Colon (tissue), 2 donors: ENCODE measurements at regions not wholly inside any gene's neighbourhood (a gene's known extent, or its start where the extent isn't known, plus 50 kb on each side); places are given as distances from the start of the nearest gene placed in this dataset.

Experiments
- FAIRE-seq: peaks from 2 replicates; lab custom pipeline; 2012; peaks lifted over from hg19 to GRCh38; lab: Jason Lieb, UNC
- donor health status: control.
- donor health status: control.

- no peak for FAIRE-seq
Observed at GRCh38 chr18:24988253-24988840, 363.6 kb downstream of the ZNF521 start.

GRCh38 chr18:24989760-24990593, 362.0 kb downstream of the ZNF521 start:
- FAIRE-seq = no peak

GRCh38 chr18:24990671-24991134, 361.3 kb downstream of the ZNF521 start:
- FAIRE-seq = no peak

- FAIRE-seq = no peak
Observed at GRCh38 chr18:24991141-24992060, 360.6 kb downstream of the ZNF521 start.

GRCh38 chr18:24992491-24992890, 359.5 kb downstream of the ZNF521 start:
- no peak for FAIRE-seq

- FAIRE-seq = no peak
Observed at GRCh38 chr18:24993628-24994027, 358.3 kb downstream of the ZNF521 start.

GRCh38 chr18:24995056-24995455, 356.9 kb downstream of the ZNF521 start:
- FAIRE-seq = no peak

- FAIRE-seq = no peak
Observed at GRCh38 chr18:24995755-24996154, 356.2 kb downstream of the ZNF521 start.

- FAIRE-seq = no peak
Observed at GRCh38 chr18:24999650-25000267, 352.2 kb downstream of the ZNF521 start.

GRCh38 chr18:25001803-25002202, 350.2 kb downstream of the ZNF521 start:
- no peak for FAIRE-seq

- no peak for FAIRE-seq
Observed at GRCh38 chr18:25005541-25006403, 346.2 kb downstream of the ZNF521 start.

GRCh38 chr18:25010623-25011374, 341.2 kb downstream of the ZNF521 start:
- no peak for FAIRE-seq
